ENCODE measurements at regions not wholly inside any gene's neighbourhood (a gene's known extent, or its start where the extent isn't known, plus 50 kb on each side); places are given as distances from the start of the nearest gene placed in this dataset.
"Not testable (repeated sequence)": the region's sequence is repeated elsewhere in the genome, so short reads cannot be mapped to it uniquely, and the experiment has no call there.

DNA sequence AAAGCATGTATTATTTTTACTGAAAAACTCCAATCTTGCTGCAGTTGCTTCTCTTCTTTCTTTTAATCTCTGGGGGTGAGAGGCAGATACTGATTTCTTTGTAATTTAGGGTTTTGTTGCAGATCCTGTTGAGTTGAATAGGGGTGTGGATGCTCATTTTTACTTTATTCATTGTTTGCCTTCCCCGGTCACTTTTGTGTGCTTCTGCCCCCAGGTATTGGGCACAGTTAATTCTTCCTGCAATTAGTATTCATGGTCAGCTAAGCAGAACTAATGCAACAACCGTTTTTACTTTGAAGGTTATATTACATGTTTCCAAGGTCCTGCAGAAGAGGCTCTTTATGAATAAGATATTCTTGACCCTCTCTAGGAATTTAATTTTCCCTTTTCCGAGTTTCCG lies 96.4 kb downstream of the BUB3 start:
- Mint-ChIP-seq H3K9me3 (no peaks in the 10 kb centered on the region), H3K36me3 (ENCODE audit: low read depth) (no peaks in the 10 kb centered on the region)
- intact Hi-C loops (cut with micrococcal nuclease), result no loop called here

GRCh38 chr10:123252779-123253178 lies 98.6 kb downstream of the BUB3 start:
- no peaks in the 10 kb centered on the region for H3K9me3 Mint-ChIP-seq
- no peak overlapping the region for H3K27ac Mint-ChIP-seq
- H3K4me3 Mint-ChIP-seq, result no peak overlapping the region
- intact Hi-C loops (cut with micrococcal nuclease), result no loop called here
- no peaks in the 10 kb centered on the region for H3K36me3 Mint-ChIP-seq (ENCODE audit: low read depth)
- H3K27me3 Mint-ChIP-seq (ENCODE audit: insufficient read depth), result no peaks in the 10 kb centered on the region
- H3K4me1 Mint-ChIP-seq (ENCODE audit: low read depth), result no peaks in the 10 kb centered on the region
- DNase-seq (ENCODE audit: low spot score), result no peak

More for the DNA sequence above, 96.4 kb downstream of the BUB3 start:
- H3K4me1 Mint-ChIP-seq (ENCODE audit: low read depth), result no peaks in the 10 kb centered on the region
- no peak for DNase-seq (ENCODE audit: low spot score)
- H3K27ac Mint-ChIP-seq, result no peak overlapping the region
- H3K27me3 Mint-ChIP-seq (ENCODE audit: insufficient read depth), result no peaks in the 10 kb centered on the region
- H3K4me3 Mint-ChIP-seq, result no peak overlapping the region

- H3K4me1 Mint-ChIP-seq (ENCODE audit: low read depth); DNase-seq (ENCODE audit: low spot score); H3K4me3 Mint-ChIP-seq; intact Hi-C loops (cut with micrococcal nuclease); H3K27ac Mint-ChIP-seq; H3K9me3 Mint-ChIP-seq; H3K27me3 Mint-ChIP-seq (ENCODE audit: insufficient read depth); H3K36me3 Mint-ChIP-seq (ENCODE audit: low read depth): not testable (repeated sequence)
Measured at GRCh38 chr10:123254343-123254742, 100.1 kb downstream of the BUB3 start.

DNA sequence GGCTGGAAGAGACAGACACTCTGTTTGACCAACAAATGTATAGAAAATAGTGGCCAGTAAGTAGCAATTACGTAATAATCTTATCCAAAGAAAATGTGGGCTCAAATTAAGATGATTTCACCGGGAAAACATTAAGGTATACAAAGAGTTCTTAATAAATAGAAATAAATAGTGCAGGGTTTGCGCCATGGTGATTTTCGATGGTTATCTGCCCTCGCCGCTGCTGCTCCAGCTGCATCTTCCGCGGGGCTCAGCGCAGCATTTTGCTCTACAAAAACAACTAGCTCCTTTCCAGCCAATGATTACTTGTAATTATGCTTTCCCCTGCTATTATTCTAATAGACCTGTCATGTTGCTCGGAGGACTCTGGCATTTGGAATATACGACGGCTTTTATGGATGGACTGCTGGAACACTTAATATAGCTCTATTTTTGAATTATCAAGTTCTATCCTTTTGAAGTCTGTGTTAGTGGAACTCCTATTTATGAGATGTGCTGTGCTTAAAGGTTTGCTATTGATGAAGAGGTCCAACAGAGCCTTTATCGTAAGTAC lies 103.8 kb downstream of the BUB3 start:
- no peaks in the 10 kb centered on the region for H3K4me1 Mint-ChIP-seq (ENCODE audit: low read depth)
- H3K27ac Mint-ChIP-seq, result no peak overlapping the region
- no peaks in the 10 kb centered on the region for H3K27me3 Mint-ChIP-seq (ENCODE audit: insufficient read depth)
- H3K36me3 Mint-ChIP-seq (ENCODE audit: low read depth), result no peaks in the 10 kb centered on the region
- no peaks in the 10 kb centered on the region for H3K9me3 Mint-ChIP-seq
- DNase-seq (ENCODE audit: low spot score), result no peak
- no peak overlapping the region for H3K4me3 Mint-ChIP-seq
- intact Hi-C loops (cut with micrococcal nuclease), result no loop called here

DNA sequence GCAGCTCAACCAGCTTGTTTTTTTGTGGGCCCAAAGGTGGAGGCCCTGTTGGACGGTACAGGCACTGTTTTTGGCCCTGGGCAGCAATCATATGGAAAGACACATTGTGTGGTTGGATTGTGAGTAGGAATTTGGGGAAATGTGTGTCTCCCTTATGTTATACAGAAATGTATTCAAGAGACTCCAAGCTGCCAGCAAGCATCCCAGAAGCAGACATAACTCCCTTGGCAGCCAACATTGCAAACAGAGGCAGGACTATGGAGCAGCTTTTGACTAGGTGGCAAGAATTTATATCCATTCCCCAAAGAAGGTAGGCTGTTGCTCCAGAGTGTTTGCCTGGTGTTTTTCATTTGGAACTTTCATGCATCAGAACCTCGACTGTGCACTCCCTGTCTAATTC lies 104.9 kb downstream of the BUB3 start:
- no peak overlapping the region for H3K27ac Mint-ChIP-seq
- DNase-seq (ENCODE audit: low spot score), result no peak
- H3K9me3 Mint-ChIP-seq, result no peaks in the 10 kb centered on the region
- no peaks in the 10 kb centered on the region for H3K36me3 Mint-ChIP-seq (ENCODE audit: low read depth)
- H3K27me3 Mint-ChIP-seq (ENCODE audit: insufficient read depth), result no peaks in the 10 kb centered on the region
- no peaks in the 10 kb centered on the region for H3K4me1 Mint-ChIP-seq (ENCODE audit: low read depth)
- intact Hi-C loops (cut with micrococcal nuclease), result no loop called here
- no peak overlapping the region for H3K4me3 Mint-ChIP-seq

DNA sequence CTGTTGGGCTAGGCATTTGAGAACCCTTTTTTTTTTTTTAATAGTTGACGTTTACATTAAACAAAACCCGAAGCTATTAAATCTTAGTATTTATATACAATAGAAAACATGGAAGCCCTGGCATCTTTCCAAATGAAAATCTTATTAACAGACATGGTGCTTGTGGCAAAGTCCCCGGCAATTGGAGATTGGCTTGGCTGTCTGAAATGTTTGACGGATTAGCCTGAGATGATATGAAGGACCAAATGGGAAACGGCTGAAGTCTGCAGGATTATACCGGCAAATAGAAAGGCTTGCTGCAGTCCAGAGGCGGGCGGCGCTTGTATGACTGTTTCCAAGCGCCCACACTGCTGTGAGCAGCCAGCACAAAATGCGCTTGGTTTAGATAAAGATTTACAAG lies 105.6 kb downstream of the BUB3 start:
- H3K27me3 Mint-ChIP-seq (ENCODE audit: insufficient read depth), result no peaks in the 10 kb centered on the region
- H3K4me3 Mint-ChIP-seq, result no peak overlapping the region
- H3K36me3 Mint-ChIP-seq (ENCODE audit: low read depth), result no peaks in the 10 kb centered on the region
- H3K4me1 Mint-ChIP-seq (ENCODE audit: low read depth), result no peaks in the 10 kb centered on the region
- no peak overlapping the region for H3K27ac Mint-ChIP-seq
- no peak for DNase-seq (ENCODE audit: low spot score)
- H3K9me3 Mint-ChIP-seq, result no peaks in the 10 kb centered on the region
- intact Hi-C loops (cut with micrococcal nuclease), result no loop called here

DNA sequence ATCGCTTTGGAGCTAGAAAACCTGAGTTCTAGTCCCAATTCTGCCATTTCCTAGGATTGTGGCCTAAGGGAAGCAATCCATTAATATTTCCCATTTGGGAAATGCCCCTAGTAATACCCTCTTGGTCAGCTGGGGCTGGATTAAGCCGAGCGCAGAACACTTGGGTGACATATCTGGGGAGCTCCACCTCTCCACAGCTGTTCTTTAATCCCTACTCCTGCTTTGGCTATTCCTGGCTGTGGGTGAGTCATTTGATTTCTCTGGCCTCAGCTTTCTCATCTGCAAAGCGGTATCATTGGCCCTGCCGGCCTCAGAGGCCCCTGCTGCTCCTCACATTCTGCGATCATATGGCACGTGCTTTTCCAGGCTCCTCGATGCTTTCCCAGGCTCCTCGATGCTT lies 108.3 kb downstream of the BUB3 start:
- peaks cover 5% of the 10 kb centered on the region for H3K27me3 Mint-ChIP-seq (ENCODE audit: insufficient read depth)
- no peak overlapping the region for H3K27ac Mint-ChIP-seq
- H3K36me3 Mint-ChIP-seq (ENCODE audit: low read depth), result no peaks in the 10 kb centered on the region
- intact Hi-C loops (cut with micrococcal nuclease), result no loop called here
- no peak for DNase-seq (ENCODE audit: low spot score)
- no peak overlapping the region for H3K4me3 Mint-ChIP-seq
- H3K9me3 Mint-ChIP-seq, result no peaks in the 10 kb centered on the region
- no peaks in the 10 kb centered on the region for H3K4me1 Mint-ChIP-seq (ENCODE audit: low read depth)

DNA sequence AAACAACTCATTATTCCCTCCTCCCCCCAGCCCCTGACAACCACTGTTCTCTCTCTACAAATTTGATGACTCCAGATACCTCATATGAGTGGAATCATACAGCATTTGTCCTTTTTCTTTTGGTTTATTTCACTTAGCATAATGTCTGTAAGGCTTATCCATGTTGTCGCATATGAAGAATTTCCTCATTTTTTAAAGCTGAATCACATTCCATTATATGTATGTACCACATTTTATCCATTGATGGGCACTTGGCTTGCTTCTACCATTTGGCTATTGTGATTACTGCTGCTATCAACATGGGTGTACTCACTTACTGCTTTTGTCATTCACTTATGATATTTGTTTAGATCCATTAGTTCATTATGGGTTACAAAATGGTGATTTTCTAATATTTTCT lies 112.8 kb downstream of the BUB3 start:
- no peak for DNase-seq (ENCODE audit: low spot score)
- H3K36me3 Mint-ChIP-seq (ENCODE audit: low read depth), result no peaks in the 10 kb centered on the region
- H3K4me1 Mint-ChIP-seq (ENCODE audit: low read depth), result no peaks in the 10 kb centered on the region
- no peak overlapping the region for H3K27ac Mint-ChIP-seq
- no peak overlapping the region for H3K4me3 Mint-ChIP-seq
- H3K27me3 Mint-ChIP-seq (ENCODE audit: insufficient read depth), result peaks cover 10% of the 10 kb centered on the region
- intact Hi-C loops (cut with micrococcal nuclease), result no loop called here
- no peaks in the 10 kb centered on the region for H3K9me3 Mint-ChIP-seq

- Mint-ChIP-seq H3K27me3 (ENCODE audit: insufficient read depth) (peaks cover 10% of the 10 kb centered on the region), H3K4me3 (no peak overlapping the region), H3K36me3 (ENCODE audit: low read depth) (no peaks in the 10 kb centered on the region), H3K4me1 (ENCODE audit: low read depth) (no peaks in the 10 kb centered on the region), H3K9me3 (no peaks in the 10 kb centered on the region), H3K27ac (no peak overlapping the region)
- intact Hi-C loops (cut with micrococcal nuclease), result no loop called here
- no peak for DNase-seq (ENCODE audit: low spot score)
Measured at GRCh38 chr10:123269017-123269552, 114.9 kb downstream of the BUB3 start.

DNA sequence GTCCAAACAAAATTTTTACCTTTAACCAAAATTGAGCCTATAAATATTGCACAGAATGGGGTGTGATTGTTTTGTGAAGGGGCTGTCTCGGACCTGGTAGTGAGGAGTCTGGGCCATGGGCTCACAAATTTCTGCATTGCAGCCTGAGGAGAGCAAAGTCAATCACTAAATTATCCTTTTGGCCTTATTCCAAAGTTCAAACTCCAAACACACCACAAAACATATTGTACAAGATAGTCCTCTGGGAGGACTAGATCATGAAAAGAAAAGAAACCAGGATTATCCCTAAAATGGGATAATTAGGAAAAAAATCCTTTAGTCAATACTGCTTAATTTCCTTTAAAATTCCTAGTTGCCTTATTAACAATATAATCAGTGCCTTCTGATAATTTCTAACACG lies 115.5 kb downstream of the BUB3 start:
- Mint-ChIP-seq H3K4me1 (ENCODE audit: low read depth) (no peaks in the 10 kb centered on the region), H3K27ac (no peak overlapping the region), H3K9me3 (no peaks in the 10 kb centered on the region), H3K4me3 (no peak overlapping the region), H3K27me3 (ENCODE audit: insufficient read depth) (peaks cover 13% of the 10 kb centered on the region), H3K36me3 (ENCODE audit: low read depth) (peaks cover 1% of the 10 kb centered on the region)
- no peak for DNase-seq (ENCODE audit: low spot score)
- intact Hi-C loops (cut with micrococcal nuclease), result loop anchor here (5.0 kb wide), 1 partner anchor 137 kb away; no protein-coding TSS in a partner anchor

DNA sequence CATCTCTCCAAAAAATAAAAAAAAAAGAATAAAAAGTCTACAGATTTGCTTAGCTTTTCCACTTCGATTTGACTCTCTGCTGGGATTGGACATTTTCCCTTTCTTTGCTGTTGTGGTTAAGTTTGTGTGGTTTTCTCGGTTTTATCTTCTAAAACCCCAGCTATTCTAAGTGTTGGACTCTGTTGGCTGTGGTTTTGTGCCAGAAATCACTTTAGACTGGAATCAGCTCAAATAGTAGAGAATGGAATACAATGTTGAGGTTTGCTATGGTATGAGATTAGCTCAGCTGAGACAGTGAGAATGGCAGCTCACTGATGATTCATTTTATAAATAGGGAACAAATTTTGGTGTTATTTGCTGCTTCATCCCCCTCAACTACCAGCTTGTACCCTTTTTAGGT lies 116.0 kb downstream of the BUB3 start:
- peaks cover 1% of the 10 kb centered on the region for H3K36me3 Mint-ChIP-seq (ENCODE audit: low read depth)
- H3K4me1 Mint-ChIP-seq (ENCODE audit: low read depth), result no peaks in the 10 kb centered on the region
- no peak overlapping the region for H3K27ac Mint-ChIP-seq
- no peak for DNase-seq (ENCODE audit: low spot score)
- no peak overlapping the region for H3K4me3 Mint-ChIP-seq
- peaks cover 17% of the 10 kb centered on the region for H3K27me3 Mint-ChIP-seq (ENCODE audit: insufficient read depth)
- no peaks in the 10 kb centered on the region for H3K9me3 Mint-ChIP-seq
- intact Hi-C loops (cut with micrococcal nuclease), result loop anchor here (5.0 kb wide), 1 partner anchor 138 kb away; no protein-coding TSS in a partner anchor

DNA sequence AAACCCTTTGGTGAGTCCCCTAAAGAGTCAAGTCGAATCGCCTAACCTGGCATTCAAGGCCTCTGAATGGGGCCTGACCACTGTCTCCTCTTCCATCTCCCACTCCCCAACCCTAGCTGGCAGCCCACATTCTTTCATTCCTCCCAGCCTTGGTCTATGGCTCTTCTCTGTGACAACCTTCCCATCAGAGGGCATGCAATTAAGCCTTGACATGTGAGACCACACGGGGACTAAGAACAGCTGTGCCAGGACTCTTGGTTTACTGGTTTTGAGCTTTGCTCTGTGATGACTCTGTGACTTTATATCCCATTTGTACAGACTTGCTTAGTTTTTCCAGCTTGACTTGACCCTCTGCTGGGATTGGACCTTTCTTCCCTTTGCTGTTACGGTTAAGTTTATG lies 116.6 kb downstream of the BUB3 start:
- H3K9me3 Mint-ChIP-seq, result no peaks in the 10 kb centered on the region
- peaks cover 23% of the 10 kb centered on the region for H3K27me3 Mint-ChIP-seq (ENCODE audit: insufficient read depth)
- intact Hi-C loops (cut with micrococcal nuclease), result loop anchor here (5.0 kb wide), 1 partner anchor 139 kb away; no protein-coding TSS in a partner anchor
- no peak overlapping the region for H3K4me3 Mint-ChIP-seq
- H3K4me1 Mint-ChIP-seq (ENCODE audit: low read depth), result no peaks in the 10 kb centered on the region
- H3K36me3 Mint-ChIP-seq (ENCODE audit: low read depth), result peaks cover 1% of the 10 kb centered on the region
- no peak overlapping the region for H3K27ac Mint-ChIP-seq
- no peak for DNase-seq (ENCODE audit: low spot score)

- peaks cover 3% of the 10 kb centered on the region for H3K9me3 Mint-ChIP-seq
Measured at GRCh38 chr10:123272171-123272570, 118.0 kb downstream of the BUB3 start.

More at GRCh38 chr10:123272171-123272570, 118.0 kb downstream of the BUB3 start:
- peaks cover 19% of the 10 kb centered on the region for H3K27me3 Mint-ChIP-seq (ENCODE audit: insufficient read depth)
- no peaks in the 10 kb centered on the region for H3K4me1 Mint-ChIP-seq (ENCODE audit: low read depth)
- peaks cover 1% of the 10 kb centered on the region for H3K36me3 Mint-ChIP-seq (ENCODE audit: low read depth)
- no peak overlapping the region for H3K27ac Mint-ChIP-seq
- no peak for DNase-seq (ENCODE audit: low spot score)
- no peak overlapping the region for H3K4me3 Mint-ChIP-seq
- intact Hi-C loops (cut with micrococcal nuclease), result loop anchor here (5.0 kb wide), 1 partner anchor 140 kb away; no protein-coding TSS in a partner anchor
